ENCODE measurements at regions not wholly inside any gene's neighbourhood (a gene's known extent, or its start where the extent isn't known, plus 50 kb on each side); places are given as distances from the start of the nearest gene placed in this dataset.

- CTCF ChIA-PET: no interaction called here
- Histone ChIP-seq H3K36me3 (ENCODE audit: control insufficient read depth, insufficient read depth, low read length) (no peaks in the 10 kb centered on the region), H3K9me3 (ENCODE audit: control insufficient read depth, insufficient read depth, low read depth, low read length) (no peaks in the 10 kb centered on the region), H3K27ac (ENCODE audit: low read length) (no peak overlapping the region), H3K4me1 (ENCODE audit: control insufficient read depth, insufficient read depth, low read length) (no peaks in the 10 kb centered on the region), H3K27me3 (ENCODE audit: control insufficient read depth, insufficient read depth, low read length) (peaks cover 6% of the 10 kb centered on the region), H3K4me3 (ENCODE audit: low read depth in 2 of 2, low read length in 2 of 2) (no peak overlapping the region)
- POLR2A ChIA-PET: no interaction called here
- intact Hi-C loops (cut with micrococcal nuclease; ENCODE audit: unreplicated experiment) (no loop called here), in situ Hi-C loops (cut with HindIII; ENCODE audit: low pct_unique_long_range_greater_than_20kb, low sequenced_read_pairs) (no loop called here)
- TF ChIP-seq SIN3A (IDR thresholded peaks at IDR 0.05; ENCODE audit: borderline replicate concordance, insufficient read depth, low read depth, low read length): no peak
- no peak for TF ChIP-seq POLR2AphosphoS5 (IDR thresholded peaks at IDR 0.05; ENCODE audit: low read depth, low read length)
- no peak for TF ChIP-seq TCF7L2 (IDR thresholded peaks at IDR 0.05; ENCODE audit: low read depth, low read length)
- TF ChIP-seq CTCF (IDR thresholded peaks at IDR 0.05): no peak
- TF ChIP-seq REST (IDR thresholded peaks at IDR 0.05; ENCODE audit: insufficient read depth in 1 of 2, low read depth in 2 of 2, low read length in 1 of 2): no peak
- no peak for DNase-seq (ENCODE audit: low read depth, low spot score)
- no peak for ATAC-seq
- no TSS peak for BruUV-seq (replicated peaks)
Observed at GRCh38 chr3:10748040-10748439, 68.0 kb upstream of the SLC6A11 start.

- H3K27me3 ChIP-seq (ENCODE audit: control insufficient read depth, insufficient read depth, low read length): peaks cover 5% of the 10 kb centered on the region; the same call in 1 of the 2 replicates
- H3K27ac ChIP-seq (ENCODE audit: low read length): no peak overlapping the region
- no peak for TF ChIP-seq CTCF (IDR thresholded peaks at IDR 0.05)
- peak; percentile 91 to 94 for TF ChIP-seq REST (IDR thresholded peaks at IDR 0.05; ENCODE audit: insufficient read depth in 1 of 2, low read depth in 2 of 2, low read length in 1 of 2)
- no peak for TF ChIP-seq SIN3A (IDR thresholded peaks at IDR 0.05; ENCODE audit: borderline replicate concordance, insufficient read depth, low read depth, low read length)
- TF ChIP-seq POLR2AphosphoS5 (IDR thresholded peaks at IDR 0.05; ENCODE audit: low read depth, low read length): no peak
- TF ChIP-seq TCF7L2 (IDR thresholded peaks at IDR 0.05; ENCODE audit: low read depth, low read length): no peak
- no peak for DNase-seq (ENCODE audit: low read depth, low spot score)
- in situ Hi-C loops (cut with HindIII; ENCODE audit: low pct_unique_long_range_greater_than_20kb, low sequenced_read_pairs): no loop called here
- H3K4me3 ChIP-seq (ENCODE audit: low read depth in 2 of 2, low read length in 2 of 2): no peak overlapping the region
- no peaks in the 10 kb centered on the region for H3K9me3 ChIP-seq (ENCODE audit: control insufficient read depth, insufficient read depth, low read depth, low read length)
- ChIA-PET CTCF (interaction anchor here (0.6 kb wide), 1 partner anchor 395 kb away, joined by 3 read pairs; no protein-coding TSS in a partner anchor), POLR2A (no interaction called here)
- ATAC-seq: no peak
- intact Hi-C loops (cut with micrococcal nuclease; ENCODE audit: unreplicated experiment): no loop called here
- BruUV-seq (replicated peaks): no TSS peak
- no peaks in the 10 kb centered on the region for H3K36me3 ChIP-seq (ENCODE audit: control insufficient read depth, insufficient read depth, low read length)
- H3K4me1 ChIP-seq (ENCODE audit: control insufficient read depth, insufficient read depth, low read length): no peaks in the 10 kb centered on the region
Observed at GRCh38 chr3:10753964-10754363, 62.1 kb upstream of the SLC6A11 start.
